K562 (cell line): ENCODE measurements at regions not wholly inside any gene's neighbourhood (a gene's known extent, or its start where the extent isn't known, plus 50 kb on each side); places are given as distances from the start of the nearest gene placed in this dataset.

Source experiments
- CBX2 ChIP-seq: fragments of 200-600 bp; sonication (generic); IDR thresholded peaks from one replicate; pipeline ENCODE4 v1.6.1; 2012; ENCODE audit warnings: mild to moderate bottlenecking, low read length, inconsistent platforms; ENCODE audit not compliant: insufficient read depth, poor library complexity, severe bottlenecking
- DIDO1 ChIP-seq: fragments of 450-650 bp; IDR thresholded peaks from 2 replicates; pipeline ENCODE4 v1.6.1; 2016; ENCODE audit warnings: low read depth, missing biosample characterization, missing genetic modification characterization
- ESRRA ChIP-seq: fragments of 450-650 bp; IDR thresholded peaks from 2 replicates; pipeline ENCODE4 v1.6.1; 2014; ENCODE audit warnings: low read depth, mild to moderate bottlenecking, moderate library complexity, borderline replicate concordance
- ETS2 ChIP-seq: IDR thresholded peaks from 2 replicates; pipeline ENCODE4 v1.6.1; 2016; ENCODE audit warnings: borderline replicate concordance, missing genetic modification characterization, mild to moderate bottlenecking, moderate library complexity, missing compliant biosample characterization; ENCODE audit not compliant: poor library complexity, severe bottlenecking
- FOXA1 ChIP-seq: fragments of 450-650 bp; IDR thresholded peaks from 2 replicates; pipeline ENCODE4 v1.6.1; 2016; ENCODE audit warnings: mild to moderate bottlenecking, borderline replicate concordance
- FOXO4 ChIP-seq: fragments of 450-650 bp; formaldehyde crosslinking; IDR thresholded peaks from 2 replicates; pipeline ENCODE4 v1.4.0; 2020; ENCODE audit warnings: mild to moderate bottlenecking, moderate library complexity
- GTF2F1 ChIP-seq: IDR thresholded peaks from 2 replicates; pipeline ENCODE4 v1.6.1; 2011; ENCODE audit warnings: low read depth, low read length, improper control_type of control experiment
- HSF4 ChIP-seq: fragments of 250-450 bp; sonication (Bioruptor Pico); IDR thresholded peaks from 2 replicates; pipeline ENCODE4 v2.1.2; 2022; ENCODE audit warnings: mild to moderate bottlenecking, moderate library complexity, borderline replicate concordance
- MAFG ChIP-seq: fragments of 450-650 bp; conservative IDR thresholded peaks from 2 replicates; pipeline ENCODE4 v1.6.1; 2016; ENCODE audit warnings: missing genetic modification characterization, missing compliant biosample characterization
- NR2C1 ChIP-seq, 2 experiments: fragments of 450-650 bp; IDR thresholded peaks; 2 replicates each; pipeline ENCODE4 v1.6.1; 2017; ENCODE audit warnings: mild to moderate bottlenecking in 2 of 2, antibody characterized with exemption in 1 of 2, inconsistent platforms in 1 of 2, missing compliant biosample characterization in 1 of 2, missing genetic modification characterization in 1 of 2
- NR4A1 ChIP-seq, 2 experiments: fragments of 250-450 bp in 1 of 2; fragments of 450-650 bp in 1 of 2; sonication (Bioruptor Pico) in 1 of 2; IDR thresholded peaks; 2 replicates each; pipeline versions ENCODE4 v1.4.0 to v1.6.1; 2016 to 2020; ENCODE audit warnings: mild to moderate bottlenecking in 2 of 2, missing compliant biosample characterization in 1 of 2, missing genetic modification characterization in 1 of 2, moderate library complexity in 1 of 2
- PTRF ChIP-seq: fragments of 450-650 bp; IDR thresholded peaks from 2 replicates; pipeline ENCODE4 v1.6.1; 2016; ENCODE audit warnings: mild to moderate bottlenecking, missing genetic modification characterization, missing compliant biosample characterization
- RBM39 ChIP-seq: fragments of 200-400 bp; formaldehyde crosslinking; optimal IDR thresholded peaks from 2 replicates; pipeline ENCODE3; 2018; ENCODE audit warnings: low read depth, low read length
- SAP30 ChIP-seq: fragments of 200-600 bp; sonication (generic); IDR thresholded peaks from 2 replicates; pipeline ENCODE4 v1.6.1; 2012; ENCODE audit warnings: borderline replicate concordance, low read depth, mild to moderate bottlenecking, moderate library complexity, low read length, control low read depth, inconsistent platforms; ENCODE audit not compliant: insufficient read depth, poor library complexity, severe bottlenecking
- TCF3 ChIP-seq: sonication (generic); formaldehyde crosslinking; IDR thresholded peaks from 2 replicates; pipeline ENCODE4 v1.4.0; 2020; ENCODE audit warnings: mild to moderate bottlenecking, missing genetic modification reagents
- U2AF1 ChIP-seq: fragments of 200-400 bp; formaldehyde crosslinking; optimal IDR thresholded peaks from 2 replicates; pipeline ENCODE3; 2017; ENCODE audit warnings: mild to moderate bottlenecking, low read depth, low read length, moderate library complexity
- ZNF143 ChIP-seq: sonication (generic); formaldehyde crosslinking; IDR thresholded peaks from 2 replicates; pipeline ENCODE4 v1.9.0; 2022; ENCODE audit warnings: mild to moderate bottlenecking, missing genetic modification reagents
- ZNF584 ChIP-seq: fragments of 200-800 bp; sonication (Bioruptor generic); IDR thresholded peaks from 2 replicates; pipeline ENCODE4 v1.6.1; 2016; ENCODE audit warnings: low read depth, mild to moderate bottlenecking, missing genetic modification characterization, missing compliant biosample characterization
- ZNF75A ChIP-seq: fragments of 450-650 bp; formaldehyde crosslinking; IDR thresholded peaks from 2 replicates; pipeline ENCODE4 v1.4.0; 2020; ENCODE audit warnings: mild to moderate bottlenecking
- ZSCAN32 ChIP-seq: fragments of 450-650 bp; formaldehyde crosslinking; IDR thresholded peaks from 2 replicates; pipeline ENCODE4 v1.4.0; 2020; ENCODE audit warnings: mild to moderate bottlenecking, moderate library complexity
- TF ChIP-seq, protein P1 (sequence below): fragments of 450-650 bp; IDR thresholded peaks from 2 replicates; pipeline ENCODE4 v1.6.1; 2017; ENCODE audit warnings: antibody characterized with exemption, mild to moderate bottlenecking
- TF ChIP-seq, protein P2 (sequence below): fragments of 450-650 bp; formaldehyde crosslinking; IDR thresholded peaks from 2 replicates; pipeline ENCODE4 v1.4.0; 2022; ENCODE audit warnings: mild to moderate bottlenecking, moderate library complexity

- TF ChIP-seq FOXO4 (CRISPR knock-in tag) (no peak), DIDO1 (0 out of 2 replicates have a peak, but pooled peaks have one; percentile 26), ETS2 (tag) (no peak), ZSCAN32 (0 out of 2 replicates have a peak, but pooled peaks have one; percentile 47), CBX2 (no peak), ZNF584 (0 out of 2 replicates have a peak, but pooled peaks have one; percentile 28), ESRRA (no peak), ZNF75A (CRISPR knock-in tag) (no peak), NR4A1 (CRISPR knock-in tag; IDR thresholded peaks at IDR 0.05) (no peak), NR4A1 (tag; IDR thresholded peaks at IDR 0.05) (no peak), SAP30 (no peak), NR2C1 (IDR thresholded peaks at IDR 0.05) (no peak), NR2C1 (tag; IDR thresholded peaks at IDR 0.05) (peak; percentile 76), ZNF143 (CRISPR knock-in tag) (no peak), FOXA1 (no peak), GTF2F1 (no peak), MAFG (no peak), HSF4 (CRISPR knock-in tag) (peak; percentile 65; the same call in 1 of the 2 replicates), PTRF (tag) (peak; percentile 73), U2AF1 (no peak), TCF3 (CRISPR knock-in tag) (no peak), RBM39 (no peak)
- TF ChIP-seq, protein P1, sequence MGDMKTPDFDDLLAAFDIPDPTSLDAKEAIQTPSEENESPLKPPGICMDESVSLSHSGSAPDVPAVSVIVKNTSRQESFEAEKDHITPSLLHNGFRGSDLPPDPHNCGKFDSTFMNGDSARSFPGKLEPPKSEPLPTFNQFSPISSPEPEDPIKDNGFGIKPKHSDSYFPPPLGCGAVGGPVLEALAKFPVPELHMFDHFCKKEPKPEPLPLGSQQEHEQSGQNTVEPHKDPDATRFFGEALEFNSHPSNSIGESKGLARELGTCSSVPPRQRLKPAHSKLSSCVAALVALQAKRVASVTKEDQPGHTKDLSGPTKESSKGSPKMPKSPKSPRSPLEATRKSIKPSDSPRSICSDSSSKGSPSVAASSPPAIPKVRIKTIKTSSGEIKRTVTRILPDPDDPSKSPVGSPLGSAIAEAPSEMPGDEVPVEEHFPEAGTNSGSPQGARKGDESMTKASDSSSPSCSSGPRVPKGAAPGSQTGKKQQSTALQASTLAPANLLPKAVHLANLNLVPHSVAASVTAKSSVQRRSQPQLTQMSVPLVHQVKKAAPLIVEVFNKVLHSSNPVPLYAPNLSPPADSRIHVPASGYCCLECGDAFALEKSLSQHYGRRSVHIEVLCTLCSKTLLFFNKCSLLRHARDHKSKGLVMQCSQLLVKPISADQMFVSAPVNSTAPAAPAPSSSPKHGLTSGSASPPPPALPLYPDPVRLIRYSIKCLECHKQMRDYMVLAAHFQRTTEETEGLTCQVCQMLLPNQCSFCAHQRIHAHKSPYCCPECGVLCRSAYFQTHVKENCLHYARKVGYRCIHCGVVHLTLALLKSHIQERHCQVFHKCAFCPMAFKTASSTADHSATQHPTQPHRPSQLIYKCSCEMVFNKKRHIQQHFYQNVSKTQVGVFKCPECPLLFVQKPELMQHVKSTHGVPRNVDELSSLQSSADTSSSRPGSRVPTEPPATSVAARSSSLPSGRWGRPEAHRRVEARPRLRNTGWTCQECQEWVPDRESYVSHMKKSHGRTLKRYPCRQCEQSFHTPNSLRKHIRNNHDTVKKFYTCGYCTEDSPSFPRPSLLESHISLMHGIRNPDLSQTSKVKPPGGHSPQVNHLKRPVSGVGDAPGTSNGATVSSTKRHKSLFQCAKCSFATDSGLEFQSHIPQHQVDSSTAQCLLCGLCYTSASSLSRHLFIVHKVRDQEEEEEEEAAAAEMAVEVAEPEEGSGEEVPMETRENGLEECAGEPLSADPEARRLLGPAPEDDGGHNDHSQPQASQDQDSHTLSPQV, result peak; percentile 47; the same call in 1 of the 2 replicates
- TF ChIP-seq, protein P2, sequence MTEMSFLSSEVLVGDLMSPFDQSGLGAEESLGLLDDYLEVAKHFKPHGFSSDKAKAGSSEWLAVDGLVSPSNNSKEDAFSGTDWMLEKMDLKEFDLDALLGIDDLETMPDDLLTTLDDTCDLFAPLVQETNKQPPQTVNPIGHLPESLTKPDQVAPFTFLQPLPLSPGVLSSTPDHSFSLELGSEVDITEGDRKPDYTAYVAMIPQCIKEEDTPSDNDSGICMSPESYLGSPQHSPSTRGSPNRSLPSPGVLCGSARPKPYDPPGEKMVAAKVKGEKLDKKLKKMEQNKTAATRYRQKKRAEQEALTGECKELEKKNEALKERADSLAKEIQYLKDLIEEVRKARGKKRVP, result peak; percentile 66
Observed at GRCh38 chr3:171977441-171977840, 61.9 kb upstream of the FNDC3B start (continued).
